ENCODE measurements at regions not wholly inside any gene's neighbourhood (a gene's known extent, or its start where the extent isn't known, plus 50 kb on each side); places are given as distances from the start of the nearest gene placed in this dataset.

DNA sequence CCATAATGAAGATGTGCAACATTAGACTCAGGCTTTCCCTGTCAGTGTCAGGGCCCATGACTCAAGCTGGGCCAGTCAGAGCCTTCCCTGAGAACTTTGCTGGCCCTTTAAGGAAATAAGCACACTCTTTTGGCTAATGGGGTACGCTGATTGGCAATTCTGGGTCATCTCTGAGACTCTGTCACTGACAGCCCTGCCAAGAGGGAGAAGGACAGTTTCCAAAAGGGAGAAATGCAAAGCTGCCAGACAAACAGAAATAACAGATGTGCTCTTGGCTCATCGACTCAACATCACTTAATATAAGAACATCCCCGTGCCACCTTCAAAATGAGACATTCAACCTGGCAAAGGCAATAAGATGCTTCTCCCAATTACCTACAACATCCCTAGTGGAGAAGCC is 491.9 kb upstream of the PROK2 start:
- TF ChIP-seq, protein P1, sequence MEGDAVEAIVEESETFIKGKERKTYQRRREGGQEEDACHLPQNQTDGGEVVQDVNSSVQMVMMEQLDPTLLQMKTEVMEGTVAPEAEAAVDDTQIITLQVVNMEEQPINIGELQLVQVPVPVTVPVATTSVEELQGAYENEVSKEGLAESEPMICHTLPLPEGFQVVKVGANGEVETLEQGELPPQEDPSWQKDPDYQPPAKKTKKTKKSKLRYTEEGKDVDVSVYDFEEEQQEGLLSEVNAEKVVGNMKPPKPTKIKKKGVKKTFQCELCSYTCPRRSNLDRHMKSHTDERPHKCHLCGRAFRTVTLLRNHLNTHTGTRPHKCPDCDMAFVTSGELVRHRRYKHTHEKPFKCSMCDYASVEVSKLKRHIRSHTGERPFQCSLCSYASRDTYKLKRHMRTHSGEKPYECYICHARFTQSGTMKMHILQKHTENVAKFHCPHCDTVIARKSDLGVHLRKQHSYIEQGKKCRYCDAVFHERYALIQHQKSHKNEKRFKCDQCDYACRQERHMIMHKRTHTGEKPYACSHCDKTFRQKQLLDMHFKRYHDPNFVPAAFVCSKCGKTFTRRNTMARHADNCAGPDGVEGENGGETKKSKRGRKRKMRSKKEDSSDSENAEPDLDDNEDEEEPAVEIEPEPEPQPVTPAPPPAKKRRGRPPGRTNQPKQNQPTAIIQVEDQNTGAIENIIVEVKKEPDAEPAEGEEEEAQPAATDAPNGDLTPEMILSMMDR (IDR thresholded peaks at IDR 0.05; ENCODE audit: low read depth, low read length): no peak
- no peak for TF ChIP-seq POLR2A (IDR thresholded peaks at IDR 0.05; ENCODE audit: extremely low read depth, insufficient read length)
